ENCODE measurements at regions not wholly inside any gene's neighbourhood (a gene's known extent, or its start where the extent isn't known, plus 50 kb on each side); places are given as distances from the start of the nearest gene placed in this dataset.
"Not testable (repeated sequence)": the region's sequence is repeated elsewhere in the genome, so short reads cannot be mapped to it uniquely, and the experiment has no call there.

DNA sequence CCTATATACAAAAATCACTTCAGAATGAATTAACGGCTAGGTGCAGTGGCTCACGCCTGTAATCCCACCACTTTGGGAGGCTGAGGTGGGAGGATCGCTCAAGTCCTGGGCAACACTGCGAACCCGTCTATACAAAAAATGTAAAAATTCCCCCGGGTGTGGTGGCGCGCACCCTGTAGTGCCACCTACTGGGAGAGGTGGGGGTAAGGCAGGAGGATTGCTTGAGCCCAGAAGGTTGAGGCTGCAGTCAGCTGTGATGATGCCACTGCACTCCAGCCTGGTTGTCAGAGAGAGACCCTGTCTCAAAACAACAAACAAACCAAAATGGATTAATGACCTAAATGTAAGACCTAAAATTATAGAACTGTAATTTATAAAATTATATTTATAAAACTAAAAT, 236.2 kb downstream of the SPATA31A6 start:
- FAIRE-seq; DNase-seq (ENCODE audit: low spot score in 2 of 2): not testable (repeated sequence)

DNA sequence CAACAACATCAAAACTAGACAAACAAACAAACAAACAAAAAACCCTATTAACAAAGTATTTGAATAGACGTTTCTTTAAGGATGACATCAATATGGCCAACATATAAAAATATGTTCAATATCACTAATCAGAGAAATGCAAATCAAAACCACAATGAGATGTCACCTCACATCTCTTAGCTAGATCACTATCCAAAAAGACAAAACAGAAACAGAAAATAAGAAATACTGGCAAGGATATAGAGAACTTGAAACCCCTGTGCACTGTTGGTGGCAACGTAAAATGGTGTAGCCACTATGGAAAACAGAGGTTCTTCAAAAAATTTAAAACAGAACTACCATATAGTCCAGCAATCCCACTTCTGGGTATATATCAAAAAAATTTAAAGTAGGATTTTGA, 236.9 kb downstream of the SPATA31A6 start:
- FAIRE-seq: peak; percentile 86
- not testable (repeated sequence) for DNase-seq (ENCODE audit: low spot score in 2 of 2)

DNA sequence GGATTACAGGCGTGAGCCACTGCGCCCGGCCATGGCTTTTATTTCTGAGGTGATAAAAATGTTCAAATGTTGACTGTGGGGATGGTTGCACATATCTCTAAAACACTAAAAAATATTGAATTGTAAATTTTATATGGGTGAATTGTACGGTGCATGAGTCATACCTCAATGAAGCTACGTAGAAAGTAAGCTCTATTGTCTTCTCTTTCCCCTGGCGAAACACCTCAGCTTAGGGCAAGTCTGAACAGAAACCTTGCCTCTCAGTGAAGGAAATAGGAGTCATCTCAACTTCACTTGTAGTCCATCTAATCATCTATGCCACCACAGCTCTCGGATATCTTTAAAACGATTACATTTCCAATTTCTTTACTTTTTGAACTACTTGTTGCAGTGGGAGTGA, 238.2 kb downstream of the SPATA31A6 start:
- not testable (repeated sequence) for DNase-seq (ENCODE audit: low spot score in 2 of 2); FAIRE-seq

DNA sequence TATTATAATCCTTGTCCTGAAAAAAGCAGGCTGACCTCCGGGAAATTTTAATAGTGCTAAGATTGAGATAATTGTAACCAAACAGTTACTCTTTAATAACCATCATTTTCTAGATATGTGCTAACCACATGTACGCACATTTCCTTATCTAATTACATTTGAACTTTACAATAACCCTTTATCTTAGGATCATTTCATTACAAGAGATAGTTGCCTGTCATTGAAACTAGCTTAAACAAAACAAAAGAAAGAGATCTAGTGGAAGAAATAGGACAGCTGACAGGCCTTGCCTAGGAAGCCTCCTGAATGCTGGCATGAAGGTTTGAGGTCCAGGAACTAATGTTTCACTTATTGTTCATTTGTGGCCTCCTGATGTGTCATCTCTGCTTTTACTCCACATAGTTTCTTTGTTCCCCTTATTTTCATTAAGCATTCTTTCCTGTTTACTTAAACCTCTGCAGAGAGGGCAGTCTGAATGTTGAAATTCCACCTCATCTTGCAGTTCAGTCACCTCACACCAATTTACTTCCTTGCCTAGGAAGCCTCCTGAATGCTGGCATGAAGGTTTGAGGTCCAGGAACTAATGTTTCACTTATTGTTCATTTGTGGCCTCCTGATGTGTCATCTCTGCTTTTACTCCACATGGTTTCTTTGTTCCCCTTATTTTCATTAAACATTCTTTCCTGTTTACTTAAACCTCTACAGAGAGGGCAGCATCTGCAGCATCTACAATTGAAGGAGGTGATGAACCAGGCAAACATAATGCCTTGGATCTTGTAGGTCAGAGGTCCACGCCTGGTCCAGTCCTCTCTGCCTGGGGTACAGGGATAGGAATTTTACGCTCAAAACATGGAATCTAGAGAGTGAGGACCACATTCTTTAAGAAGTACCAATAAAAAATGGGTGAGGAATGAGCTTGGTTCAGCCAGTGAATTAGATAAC, 247.5 kb downstream of the SPATA31A6 start:
- not testable (repeated sequence) for FAIRE-seq; DNase-seq (ENCODE audit: low spot score in 2 of 2)

DNA sequence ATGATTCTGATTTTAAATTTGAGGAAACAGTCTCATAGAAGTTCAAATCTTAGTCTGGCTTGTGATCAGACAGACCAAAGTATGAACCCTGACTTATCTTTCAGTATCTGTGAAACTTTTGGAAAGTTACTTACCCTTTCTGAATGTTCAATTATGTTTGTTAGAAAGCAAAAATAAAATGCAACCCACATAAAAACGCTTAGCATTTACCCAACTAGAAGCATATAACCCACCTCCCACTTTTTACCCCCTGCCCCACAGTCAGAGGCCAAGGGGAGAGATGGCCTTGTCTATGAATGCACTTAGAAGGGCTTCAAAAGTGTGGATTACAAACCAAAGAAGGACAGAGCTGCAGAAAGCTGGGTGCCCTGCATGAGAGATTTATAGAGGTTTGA, 248.2 kb downstream of the SPATA31A6 start:
- not testable (repeated sequence) for DNase-seq (ENCODE audit: low spot score in 2 of 2); FAIRE-seq

DNA sequence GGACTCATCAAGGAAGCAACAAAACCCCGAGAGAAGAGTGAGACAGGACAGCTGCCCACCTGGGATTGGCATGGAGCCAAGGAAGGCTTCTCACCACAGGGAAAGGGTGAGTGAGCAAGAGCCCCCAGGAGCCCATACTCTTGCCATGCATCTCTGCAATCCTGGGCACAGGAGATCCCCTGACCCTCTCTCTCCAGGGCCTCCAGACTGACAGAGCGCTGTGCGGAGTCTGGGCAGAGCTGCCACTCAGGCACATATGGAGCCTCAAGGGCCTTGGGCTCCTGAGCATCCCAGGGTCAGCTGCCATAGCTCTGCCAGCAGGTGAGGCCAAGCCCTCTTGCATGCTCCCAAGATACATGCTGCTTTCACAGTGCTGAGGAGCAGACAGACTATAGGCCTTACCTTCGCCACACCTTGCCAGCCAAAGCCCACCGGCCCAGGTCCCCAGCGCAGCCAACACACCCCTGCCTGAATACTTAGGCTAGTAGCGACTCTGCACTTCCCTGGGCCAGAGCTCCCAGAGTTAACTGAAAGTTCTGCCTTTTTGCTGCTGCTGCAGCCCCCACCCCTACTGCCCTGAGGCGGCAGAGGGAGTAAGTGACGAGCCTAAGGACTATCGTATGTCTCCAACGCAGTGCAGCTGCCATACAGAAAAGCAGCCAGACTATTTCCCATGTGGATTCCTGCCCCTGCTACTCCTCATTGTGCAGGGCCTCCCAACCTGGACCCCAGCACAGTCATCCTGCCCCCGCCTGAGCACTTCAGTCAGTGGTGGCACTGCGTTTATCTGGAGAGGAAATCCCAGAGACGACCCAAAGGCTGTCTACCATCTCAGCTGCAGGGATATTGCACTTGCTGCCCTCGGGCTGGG, 251.6 kb downstream of the SPATA31A6 start:
- DNase-seq (ENCODE audit: low spot score in 2 of 2); FAIRE-seq: not testable (repeated sequence)

DNA sequence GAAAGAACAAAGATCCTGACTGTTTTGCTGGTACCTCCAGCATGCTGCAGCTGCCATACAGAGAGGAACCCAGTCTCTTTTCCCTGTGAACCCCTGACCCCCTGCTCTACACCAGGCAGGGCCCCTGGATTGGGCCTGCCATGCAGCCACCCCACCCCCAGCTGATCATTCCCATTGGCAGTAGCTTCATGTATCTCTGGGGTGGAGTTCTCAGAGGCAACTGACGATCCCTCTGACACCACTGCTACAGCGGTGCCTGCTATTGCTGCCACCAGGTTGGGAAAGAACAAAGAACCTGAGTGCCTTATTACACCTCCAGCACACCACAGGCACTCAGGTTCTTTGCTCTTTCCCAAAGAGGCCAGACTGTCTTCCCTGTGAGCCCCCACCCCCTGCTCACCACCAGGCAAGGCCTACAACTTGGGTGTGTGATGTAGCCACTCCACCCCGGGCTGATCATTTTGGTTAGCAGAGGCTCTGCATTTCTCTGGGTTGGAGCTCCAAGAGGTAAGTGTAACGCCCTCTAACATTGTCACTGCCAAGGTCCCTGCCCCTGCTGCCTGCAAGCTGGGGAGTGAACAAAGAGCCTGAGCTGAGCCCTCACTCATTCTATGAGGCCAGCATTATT, 252.4 kb downstream of the SPATA31A6 start:
- not testable (repeated sequence) for DNase-seq (ENCODE audit: low spot score in 2 of 2); FAIRE-seq

DNA sequence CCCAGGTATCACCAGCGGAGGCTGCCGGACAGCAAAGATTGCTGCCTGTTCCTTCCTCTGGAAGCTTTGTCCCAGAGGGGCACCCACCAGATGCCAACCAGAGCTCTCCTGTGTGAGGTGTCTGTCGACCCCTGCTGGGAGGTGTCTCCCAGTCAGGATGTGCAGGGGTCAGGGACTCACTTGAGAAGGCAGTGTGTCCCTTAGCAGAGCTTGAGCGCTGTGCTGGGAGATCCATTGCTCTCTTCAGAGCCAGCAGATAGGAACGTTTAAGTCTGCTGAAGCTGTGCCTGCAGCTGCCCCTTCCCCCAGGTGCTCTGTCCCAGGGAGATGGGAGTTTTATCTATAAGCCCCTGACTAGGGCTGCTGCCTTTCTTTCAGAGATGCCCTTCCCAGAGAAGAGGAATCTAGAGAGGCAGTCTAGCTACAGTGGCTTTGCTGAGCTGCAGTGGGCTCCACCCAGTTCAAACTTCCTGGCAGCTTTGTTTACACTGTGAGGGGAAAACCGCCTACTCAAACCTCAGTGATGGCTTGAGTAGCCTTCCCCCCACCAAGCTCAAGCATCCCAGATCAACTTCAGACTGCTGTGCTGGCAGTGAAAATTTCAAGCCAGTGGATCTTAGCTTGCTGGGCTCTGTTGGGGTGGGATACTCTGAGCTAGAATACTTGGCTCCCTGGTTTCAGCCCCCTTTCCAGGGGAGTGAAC, 253.7 kb downstream of the SPATA31A6 start:
- not testable (repeated sequence) for FAIRE-seq; DNase-seq (ENCODE audit: low spot score in 2 of 2)

DNA sequence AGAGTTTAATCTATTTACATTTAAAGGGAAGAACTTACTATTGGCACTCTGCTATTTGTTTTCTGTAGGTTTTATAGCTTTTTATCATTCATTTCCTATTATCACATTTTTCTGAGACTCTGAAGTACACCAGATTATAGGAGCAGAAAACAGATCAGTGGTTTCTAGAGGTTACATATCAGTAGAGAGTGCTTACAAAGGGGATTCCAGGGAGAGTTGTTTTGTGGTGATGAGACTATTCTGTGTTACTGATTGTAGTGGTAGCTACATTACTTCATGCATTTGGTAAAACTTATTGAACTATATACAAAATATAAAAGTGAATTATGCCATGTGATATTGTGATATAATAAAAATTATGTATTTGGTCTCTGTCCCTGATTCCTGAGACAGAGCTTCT, 259.2 kb downstream of the SPATA31A6 start:
- not testable (repeated sequence) for FAIRE-seq; DNase-seq (ENCODE audit: low spot score in 2 of 2)

DNA sequence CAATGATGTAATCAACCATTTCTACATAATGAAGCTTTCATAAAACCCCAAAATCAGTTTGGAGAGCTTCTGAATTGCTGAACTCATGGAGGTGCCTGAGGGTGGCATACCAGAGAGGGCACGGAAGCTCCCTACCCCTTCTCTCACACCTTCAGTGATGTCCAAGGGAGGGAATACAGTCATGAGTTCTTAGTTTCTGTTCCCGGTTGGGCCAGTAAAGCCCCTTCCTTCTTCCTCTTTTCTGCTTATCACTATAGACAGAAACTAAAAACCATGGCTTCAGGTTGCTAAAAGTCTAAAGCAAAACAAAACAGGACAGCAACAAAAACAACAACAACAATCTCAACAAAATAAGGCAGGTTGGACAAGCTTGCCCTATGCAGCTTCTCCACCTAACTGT, 260.0 kb downstream of the SPATA31A6 start:
- FAIRE-seq; DNase-seq (ENCODE audit: low spot score in 2 of 2): not testable (repeated sequence)

DNA sequence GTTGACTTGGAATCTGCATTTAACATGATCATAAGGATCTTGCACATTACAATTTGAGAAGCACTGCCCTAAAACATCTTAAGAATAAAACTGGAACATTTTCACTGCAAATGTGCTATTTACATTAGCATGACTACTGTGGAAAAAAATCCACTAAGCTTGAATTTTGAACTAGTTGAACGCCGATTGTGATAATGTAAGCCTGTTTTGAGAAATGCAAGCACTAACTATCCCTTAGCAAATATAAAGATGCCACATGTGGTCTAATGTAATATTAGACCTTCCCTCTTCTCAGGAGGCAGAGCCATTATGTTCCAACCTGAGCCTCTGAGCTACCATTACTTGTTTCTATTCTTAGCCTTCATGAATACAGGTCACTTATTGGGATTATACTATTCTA, 278.0 kb downstream of the SPATA31A6 start:
- not testable (repeated sequence) for DNase-seq (ENCODE audit: low spot score in 2 of 2); FAIRE-seq

DNA sequence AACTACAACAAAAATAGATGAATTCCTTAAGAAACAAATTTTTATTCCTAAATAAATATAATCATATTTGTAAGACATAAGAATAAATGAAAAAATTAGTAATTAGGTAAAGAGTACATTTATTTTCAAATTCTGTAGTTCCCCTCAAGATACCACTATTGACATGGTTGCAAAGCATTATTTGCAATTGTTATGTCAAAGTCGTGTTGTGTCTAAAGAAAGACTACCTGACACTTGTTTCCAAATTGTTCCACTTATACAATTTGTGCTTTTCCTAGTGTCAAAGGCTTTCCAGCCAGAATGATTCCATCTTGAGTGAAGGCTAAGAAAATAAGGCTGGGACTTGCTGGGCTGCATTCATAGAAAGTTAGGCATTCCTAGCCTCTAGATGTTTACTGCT, 278.4 kb downstream of the SPATA31A6 start:
- DNase-seq (ENCODE audit: low spot score in 2 of 2); FAIRE-seq: not testable (repeated sequence)

DNA sequence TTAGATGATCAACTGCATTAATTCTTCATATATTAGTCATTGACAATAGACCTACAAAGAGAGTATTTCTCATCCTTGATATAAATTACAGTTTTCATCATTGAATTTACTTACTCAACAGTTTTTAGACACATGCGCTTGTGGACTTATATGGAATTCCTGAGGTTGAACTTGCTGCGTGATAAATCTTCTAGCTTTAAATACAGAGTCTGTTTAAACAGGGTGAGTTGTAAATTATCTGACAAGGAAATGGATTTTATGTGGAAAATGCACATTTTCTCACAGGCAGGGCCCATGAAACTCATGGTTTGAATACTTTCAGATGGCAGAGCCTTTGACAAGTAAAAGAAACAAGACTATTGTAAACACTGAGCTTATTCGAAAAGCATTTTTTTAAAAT, 280.5 kb downstream of the SPATA31A6 start:
- FAIRE-seq; DNase-seq (ENCODE audit: low spot score in 2 of 2): not testable (repeated sequence)

DNA sequence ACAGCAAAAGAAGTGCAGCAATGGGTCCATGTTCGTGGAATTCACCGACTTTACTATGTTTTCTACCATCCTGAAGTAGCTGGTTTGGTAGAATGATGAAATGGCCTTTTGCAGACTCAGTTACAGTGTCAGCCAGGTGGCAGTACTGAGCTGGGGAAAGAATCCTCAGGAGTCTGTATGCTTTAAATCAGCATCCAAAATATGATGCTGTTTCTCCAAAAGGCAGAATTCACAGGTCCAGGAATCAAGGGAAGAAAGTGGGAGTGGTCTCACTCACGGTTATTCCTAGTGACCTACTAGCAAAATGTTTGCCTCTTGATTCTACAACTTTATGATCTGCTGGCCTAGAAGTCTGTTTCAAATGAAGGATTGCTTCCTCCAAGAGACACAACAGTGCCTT, 287.1 kb downstream of the SPATA31A6 start:
- peak in 1 of 2 donors; percentile 8 for DNase-seq (ENCODE audit: low spot score in 2 of 2)
- not testable (repeated sequence) for FAIRE-seq

DNA sequence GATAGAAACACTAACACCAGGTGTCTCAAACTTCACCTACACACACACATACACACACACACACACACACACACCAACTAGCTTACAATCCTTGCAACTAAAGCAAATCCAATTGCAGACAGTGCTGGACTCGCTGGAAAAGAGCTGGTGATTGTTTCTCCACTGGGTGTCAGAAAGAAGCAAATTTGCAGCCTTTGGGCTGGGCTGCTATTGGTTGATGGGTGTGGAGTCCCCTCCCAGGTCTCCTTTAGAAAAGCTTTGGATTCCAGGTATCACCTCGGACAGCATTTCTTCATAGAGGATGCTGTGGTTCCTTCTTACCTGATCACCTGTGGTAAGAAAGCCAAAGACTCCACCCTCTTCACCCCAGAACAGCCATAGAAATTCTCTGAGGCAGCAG, 307.5 kb downstream of the SPATA31A6 start:
- not testable (repeated sequence) for FAIRE-seq

DNA sequence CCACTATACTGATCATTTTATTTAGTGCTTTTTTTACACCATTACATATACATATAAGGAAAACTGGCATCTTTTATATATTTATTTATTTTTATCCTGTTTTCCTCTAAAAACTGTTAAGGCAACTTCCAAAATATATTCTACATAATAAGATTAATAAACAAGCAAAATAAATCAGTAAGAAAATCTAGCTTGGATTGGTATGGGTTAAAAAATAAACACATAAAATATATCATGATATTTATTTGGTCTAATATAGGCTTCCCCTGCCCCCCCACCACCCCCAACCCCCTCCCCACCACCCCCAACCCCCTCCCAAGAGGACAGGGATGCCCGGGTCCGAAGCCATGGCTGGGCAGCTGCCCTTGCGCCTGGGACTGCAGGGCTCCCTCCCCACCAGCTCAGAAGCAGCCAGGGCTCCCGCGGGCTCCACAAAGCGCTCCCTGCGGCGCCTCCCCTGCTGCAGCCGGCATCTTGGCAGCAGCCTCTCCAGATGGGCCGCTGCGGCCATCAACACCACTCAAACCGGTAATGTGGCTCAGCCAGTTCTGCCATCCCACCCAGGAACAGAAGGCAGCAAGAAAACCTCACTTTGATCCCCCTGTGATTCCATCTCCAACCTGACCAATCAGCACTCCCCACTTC, 319.3 kb downstream of the SPATA31A6 start:
- not testable (repeated sequence) for DNase-seq (ENCODE audit: low spot score in 2 of 2)

More for the DNA sequence above, 307.5 kb downstream of the SPATA31A6 start:
- not testable (repeated sequence) for DNase-seq (ENCODE audit: low spot score in 2 of 2)

DNA sequence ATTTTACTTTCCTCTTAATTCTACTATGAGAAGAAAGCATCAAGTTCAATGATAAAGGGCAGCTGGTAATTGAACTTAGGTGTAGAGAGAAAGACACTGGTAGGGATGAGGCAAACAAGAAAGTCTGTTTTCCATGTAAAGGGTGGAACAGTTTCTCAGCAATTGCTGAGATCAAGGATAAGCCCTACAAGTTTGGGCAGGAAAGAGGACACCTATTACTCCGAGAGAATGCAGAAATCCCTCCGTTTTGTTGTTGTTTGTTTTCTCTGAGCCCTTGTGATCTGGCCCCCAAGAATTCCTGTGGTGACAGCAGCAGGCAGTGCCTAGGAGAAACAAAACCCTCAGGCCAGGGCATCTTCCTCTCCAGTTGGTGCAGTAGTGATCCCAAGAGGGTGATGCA, 324.7 kb downstream of the SPATA31A6 start:
- not testable (repeated sequence) for DNase-seq (ENCODE audit: low spot score in 2 of 2); FAIRE-seq

More for the DNA sequence above, 319.3 kb downstream of the SPATA31A6 start:
- FAIRE-seq: not testable (repeated sequence)

DNA sequence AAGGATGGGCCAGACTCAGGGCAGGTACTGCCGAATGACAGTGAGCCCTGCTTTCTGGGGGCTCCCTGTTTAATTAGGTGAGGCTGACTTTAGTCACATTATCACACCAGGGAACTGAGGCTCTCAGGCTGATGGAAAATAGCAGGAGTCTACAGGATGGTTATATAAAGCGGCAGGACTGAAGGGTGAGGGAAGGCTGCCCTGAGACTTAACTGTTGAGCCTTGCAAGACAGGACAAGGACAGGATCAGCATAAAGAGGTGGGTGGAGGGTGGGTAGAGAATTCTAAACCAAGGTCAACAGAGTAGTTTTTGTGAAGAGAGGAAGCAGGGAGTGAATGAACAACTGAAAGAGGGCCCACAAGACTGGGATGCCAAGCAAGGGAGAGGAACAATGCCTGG, 330.1 kb downstream of the SPATA31A6 start:
- DNase-seq (ENCODE audit: low spot score in 2 of 2); FAIRE-seq: not testable (repeated sequence)

All from frontal cortex (tissue), 3 donors.